HG02678 (cell line): ENCODE measurements at regions not wholly inside any gene's neighbourhood (a gene's known extent, or its start where the extent isn't known, plus 50 kb on each side); places are given as distances from the start of the nearest gene placed in this dataset.

Experiments used
- ATAC-seq: cut with Tn5 transposase; IDR thresholded peaks from one replicate; pipeline ENCODE4 v1.9.1; 2021; ENCODE audit warnings: mild to moderate bottlenecking, moderate library complexity; ENCODE audit not compliant: unreplicated experiment

DNA sequence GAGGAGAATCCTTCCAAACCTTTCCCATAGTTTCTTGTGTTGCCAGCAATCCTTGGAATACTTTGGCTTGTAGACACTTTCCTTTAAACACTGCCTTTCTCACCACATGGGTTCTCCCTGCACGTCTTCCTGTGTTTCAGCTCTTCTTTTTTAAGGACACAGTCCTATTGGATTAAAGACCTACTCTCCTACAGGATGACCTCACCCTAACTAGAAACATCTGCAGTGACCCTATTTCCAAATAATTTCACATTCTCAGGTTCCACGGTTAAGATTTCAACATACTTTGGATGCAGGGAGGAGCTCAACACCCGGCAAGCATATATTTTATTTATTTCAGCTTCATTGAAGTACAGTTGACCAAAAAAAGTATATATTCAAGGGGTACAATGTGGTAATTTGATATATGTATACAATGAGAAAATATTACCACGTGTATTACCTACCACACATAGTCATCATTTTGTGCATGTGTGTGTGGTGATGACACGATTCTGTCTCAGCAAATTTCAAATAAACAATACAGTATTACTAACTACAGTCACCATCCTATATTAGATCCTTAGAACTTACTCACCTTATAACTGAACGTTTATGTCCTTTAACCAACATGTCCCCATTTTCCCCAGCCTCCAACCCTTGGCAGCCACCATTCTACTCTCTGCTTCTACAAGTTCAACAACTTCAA, 745.0 kb downstream of the CBLN2 start:
- ATAC-seq, result no peak

DNA sequence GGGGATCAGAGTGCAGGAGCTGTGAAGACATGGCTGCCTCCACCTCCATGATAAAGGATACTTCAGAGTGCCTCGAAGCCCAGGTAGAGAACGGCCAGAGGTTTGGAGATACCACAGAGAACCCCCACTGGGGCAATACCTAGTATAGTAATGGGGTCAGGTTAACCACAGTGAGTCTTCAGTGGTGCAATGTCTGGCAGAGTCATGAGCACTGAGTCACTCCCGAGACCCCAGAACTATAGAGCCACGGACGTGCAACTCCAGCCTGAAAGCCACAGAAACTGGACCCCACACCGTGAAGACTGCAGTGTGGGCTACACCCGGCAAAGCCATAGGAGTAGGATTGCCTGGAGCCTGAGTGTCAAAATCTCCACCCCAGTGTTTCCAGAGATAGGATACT, 746.6 kb downstream of the CBLN2 start:
- ATAC-seq, result no peak

DNA sequence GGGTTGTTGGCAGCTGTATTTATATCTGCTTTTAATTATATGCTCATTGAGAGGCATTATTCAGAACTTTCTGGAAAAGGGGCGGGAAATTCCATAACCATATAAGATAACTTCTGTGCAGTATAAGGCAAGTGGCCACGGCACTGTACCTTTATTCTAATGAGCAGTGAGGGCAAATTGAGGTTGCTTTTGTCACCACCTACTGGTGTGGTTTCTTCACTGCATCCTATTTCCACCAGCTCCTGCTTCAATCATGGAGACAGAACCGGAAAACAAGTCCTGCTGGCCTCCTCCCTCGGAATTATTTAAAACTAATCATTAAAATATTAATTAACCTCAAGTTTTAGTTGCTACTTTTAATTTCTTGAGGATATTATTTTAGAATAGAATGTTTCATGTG, 759.4 kb downstream of the CBLN2 start:
- ATAC-seq, result no peak

DNA sequence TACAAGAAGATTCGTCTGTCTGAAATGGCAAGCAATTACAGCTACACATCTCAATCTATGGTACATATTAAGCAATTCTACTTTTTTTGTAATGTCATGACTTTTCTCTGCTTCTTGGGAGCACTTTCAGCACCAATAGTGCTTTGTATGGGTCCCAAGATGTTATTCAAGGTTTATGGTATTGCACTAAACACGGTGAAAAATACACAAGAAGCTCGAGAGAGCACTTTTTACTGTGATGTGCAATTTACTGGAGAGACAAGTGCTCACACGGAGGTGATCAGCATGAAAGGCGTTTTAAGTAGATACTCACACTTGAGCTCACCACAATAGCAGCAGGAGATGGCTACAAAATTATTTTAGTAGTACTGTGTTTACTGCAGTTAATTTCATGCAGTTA, 783.6 kb downstream of the CBLN2 start:
- ATAC-seq, result no peak

DNA sequence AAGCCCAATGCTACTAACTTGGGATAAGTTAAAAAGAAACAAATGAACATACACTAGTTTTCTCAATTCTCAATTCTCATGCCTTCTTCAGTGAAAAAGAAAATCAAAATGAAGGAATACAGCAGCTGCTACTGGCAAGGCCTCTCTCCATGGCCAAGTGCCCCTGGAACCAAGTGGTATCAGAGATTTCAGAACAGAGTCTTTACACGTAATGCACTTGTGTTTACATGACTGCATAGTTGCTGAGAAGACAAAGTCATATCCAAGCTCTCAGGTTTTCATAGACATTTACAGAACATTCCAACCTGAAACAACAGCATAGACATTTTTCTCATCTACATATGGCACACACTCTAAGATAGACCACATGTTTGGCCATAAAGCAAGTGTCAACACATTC, 789.9 kb downstream of the CBLN2 start:
- no peak for ATAC-seq

DNA sequence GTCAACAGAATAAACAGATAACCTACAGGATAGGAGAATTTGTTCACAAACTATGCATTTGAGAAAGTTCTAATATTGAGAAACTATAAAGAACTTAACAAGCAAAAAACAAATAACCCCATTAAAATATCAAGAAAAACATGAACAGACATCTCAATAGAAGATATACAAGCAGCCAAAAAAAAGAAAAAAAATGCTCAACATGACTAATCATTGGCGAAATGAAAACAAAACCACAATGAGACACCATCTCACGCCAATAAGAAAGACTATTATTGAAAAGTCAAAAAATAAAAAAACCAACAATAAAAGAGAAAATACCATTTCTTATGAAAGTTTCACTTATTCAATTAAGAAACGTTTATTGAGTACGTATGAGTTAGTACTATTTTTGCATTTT, 800.5 kb downstream of the CBLN2 start:
- no peak for ATAC-seq

DNA sequence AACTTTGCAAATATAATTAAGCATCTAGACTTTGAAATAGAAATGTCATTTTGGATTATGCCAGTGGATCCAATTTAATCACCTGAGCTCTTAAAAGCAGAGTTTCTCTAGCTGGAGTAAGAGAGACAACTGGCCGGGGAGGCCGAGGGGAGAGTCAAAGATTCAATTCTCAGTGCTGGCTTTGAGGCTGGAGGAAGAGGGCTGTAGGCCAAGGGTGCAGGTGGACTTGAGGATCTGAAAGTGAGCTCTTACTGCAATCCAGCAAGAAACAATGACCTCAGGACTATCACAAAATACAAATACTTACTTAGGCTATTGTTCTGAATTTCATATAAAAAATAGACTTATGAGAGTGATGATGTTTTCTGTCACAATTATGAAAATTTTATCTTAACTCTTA, 814.5 kb downstream of the CBLN2 start:
- no peak for ATAC-seq

DNA sequence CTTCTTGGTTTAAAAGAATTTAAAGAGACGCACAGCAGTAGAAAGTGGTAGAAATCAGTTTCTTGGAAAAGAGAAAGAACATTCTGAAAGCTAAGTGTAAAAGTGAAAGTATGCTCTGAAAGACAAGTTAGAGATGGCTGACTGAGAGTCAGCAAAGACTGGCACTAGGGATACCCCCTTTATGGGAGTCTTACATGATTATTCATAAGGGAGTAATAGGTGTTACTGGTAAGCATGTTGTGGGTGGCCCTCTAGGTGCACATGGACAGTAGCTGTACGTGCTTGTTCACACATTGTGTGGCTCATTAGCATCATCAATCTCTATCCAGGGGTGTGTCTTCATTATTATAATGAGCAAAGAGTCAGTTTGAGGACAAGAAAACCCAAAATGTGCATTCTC, 816.2 kb downstream of the CBLN2 start:
- no peak for ATAC-seq

DNA sequence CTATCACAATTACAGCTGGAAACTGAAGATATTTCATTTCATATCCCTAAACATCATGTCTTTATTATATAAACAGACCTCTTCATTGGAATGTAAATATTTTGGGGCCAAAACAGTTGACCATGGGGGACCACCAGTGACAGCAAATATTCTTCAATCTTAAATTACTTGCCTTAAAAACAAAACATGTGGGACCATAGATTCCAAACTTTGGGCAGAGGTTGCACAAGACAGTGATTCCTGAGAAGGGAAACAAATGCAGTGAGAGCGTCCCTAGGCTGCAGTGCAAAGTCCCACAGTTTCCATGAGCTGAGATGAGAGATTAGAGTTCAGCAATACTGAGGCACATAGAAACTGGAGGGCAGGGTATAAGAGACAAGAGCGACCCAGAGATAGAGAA, 818.9 kb downstream of the CBLN2 start:
- ATAC-seq, result no peak

DNA sequence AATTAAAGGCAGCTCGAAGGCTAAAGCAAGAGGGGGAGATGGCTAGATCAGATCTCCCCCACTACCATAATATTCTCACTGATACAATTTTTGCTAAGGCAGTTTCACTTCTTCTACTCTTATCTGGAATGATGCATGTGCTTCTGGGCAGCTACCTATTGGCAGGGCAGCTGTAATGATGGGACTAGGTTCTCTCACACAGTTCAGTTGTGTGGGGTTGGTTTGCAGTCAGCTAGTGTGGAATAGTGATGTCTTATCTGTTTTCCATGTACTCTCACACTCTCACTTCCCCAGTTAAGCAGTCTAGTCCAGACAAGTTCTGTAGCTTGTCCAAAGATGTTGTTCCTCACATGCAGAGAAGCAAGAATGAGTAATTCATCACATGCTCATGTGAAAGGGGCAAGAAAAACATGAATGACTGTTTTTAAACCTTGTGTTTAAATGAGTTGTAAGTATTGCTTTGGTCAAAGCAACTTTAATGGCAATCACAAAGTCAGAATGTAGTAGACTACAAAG, 836.1 kb downstream of the CBLN2 start:
- no peak for ATAC-seq

DNA sequence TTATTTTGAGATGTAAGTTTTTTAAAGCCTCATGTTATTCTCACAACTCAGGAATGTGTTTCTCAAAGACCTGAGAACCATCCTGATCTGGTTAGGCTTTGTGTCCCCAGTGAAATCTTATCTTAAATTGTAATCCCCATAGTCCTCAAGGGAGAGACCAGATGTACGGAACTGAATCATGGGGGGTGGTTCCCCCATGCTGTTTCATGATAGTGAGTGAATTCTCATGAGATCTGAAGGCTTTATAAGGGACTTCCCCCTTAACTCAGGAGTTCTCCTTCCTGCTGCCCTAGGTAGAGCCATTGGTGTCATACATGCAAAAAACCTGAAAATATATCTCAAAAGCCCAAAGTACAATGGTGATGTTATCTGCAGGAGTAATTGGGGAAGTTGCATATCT, 836.7 kb downstream of the CBLN2 start:
- no peak for ATAC-seq

DNA sequence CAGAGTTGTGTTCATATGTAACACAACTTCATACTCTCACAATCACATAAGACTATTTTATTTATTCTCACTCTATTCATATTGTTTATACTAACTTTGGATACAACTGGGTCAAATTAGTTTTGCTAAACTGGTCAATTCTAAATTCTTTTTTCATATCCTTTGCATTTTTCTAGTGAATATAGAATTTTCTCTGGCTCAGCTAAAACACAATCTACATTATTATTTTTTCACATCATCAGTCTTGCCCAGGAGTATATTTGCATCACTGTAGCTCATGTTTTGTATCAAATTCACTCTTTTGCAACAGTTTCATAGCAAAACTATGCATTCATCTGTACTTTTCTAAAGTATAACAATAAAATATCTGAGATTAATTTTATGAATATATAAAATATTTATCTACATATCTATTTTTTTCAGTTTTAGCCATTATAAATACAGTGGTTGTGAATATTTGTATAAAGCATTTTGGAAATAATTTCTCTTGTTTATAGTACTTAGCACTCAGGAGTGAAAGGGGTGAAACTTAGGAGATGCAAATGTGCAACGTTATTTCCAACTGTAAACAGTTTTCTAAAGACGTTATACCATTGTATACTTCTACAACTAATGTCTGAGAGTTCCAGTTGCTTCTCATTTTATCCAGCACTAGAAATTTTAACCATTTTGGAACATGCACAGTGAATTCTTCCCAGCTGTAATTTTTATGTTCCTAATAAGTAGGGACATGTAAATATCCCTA, 854.6 kb downstream of the CBLN2 start:
- ATAC-seq, result no peak

DNA sequence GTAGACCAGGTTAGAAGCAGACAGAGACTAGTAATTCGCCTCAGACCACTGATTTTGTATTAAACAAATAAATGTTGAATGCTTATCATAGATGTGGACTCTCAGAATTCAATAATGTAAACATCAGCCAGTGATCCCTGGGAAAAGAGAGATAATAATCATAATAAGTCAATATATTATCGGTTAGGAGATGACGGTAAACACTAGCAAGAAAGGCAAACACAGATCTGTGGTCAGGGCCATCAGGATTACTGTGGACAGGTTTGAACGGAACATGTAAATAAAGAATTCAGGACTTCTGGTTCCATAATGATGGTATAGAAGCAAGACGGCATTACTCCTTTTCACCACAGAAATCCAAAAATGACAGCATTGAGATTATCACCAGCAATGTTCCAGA, 861.6 kb downstream of the CBLN2 start:
- no peak for ATAC-seq

DNA sequence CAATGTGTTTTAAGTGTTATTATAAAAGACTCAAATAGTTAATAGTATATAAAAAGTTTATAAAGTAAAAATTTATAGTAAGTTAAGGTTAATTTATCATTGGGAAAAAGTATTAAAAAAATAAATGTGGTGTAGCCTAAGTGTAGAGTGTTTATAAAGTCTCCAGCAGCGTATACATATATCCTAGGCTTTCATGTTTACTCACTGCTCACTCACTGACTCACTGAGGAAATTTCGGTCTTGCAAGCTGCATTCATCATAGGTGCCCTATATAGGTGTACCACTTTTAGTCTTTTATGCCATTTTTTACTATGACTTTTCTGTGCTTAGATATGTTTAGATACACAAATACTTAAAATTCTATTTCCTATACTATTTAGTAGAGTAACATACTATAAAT, 866.0 kb downstream of the CBLN2 start:
- ATAC-seq, result no peak

DNA sequence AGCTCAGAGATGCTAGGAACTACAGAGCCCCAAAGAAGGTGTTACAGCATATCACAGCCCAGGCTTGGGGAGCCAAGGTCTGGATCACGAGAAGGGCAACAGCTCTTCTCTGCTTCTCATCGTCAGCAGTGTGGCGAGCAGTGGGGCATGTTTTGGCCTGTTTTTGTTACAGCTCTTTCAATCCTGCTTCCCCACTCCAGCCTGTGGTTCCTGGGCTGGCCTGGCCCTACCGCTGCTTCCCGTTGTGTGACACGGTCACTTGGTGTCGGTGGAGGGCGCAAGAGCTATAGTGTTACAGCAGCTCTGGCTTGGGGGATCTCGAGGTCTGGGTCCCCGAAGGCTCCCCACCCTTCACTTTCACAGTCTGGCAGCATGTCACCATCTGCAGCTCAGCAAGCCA, 870.2 kb downstream of the CBLN2 start:
- no peak for ATAC-seq

DNA sequence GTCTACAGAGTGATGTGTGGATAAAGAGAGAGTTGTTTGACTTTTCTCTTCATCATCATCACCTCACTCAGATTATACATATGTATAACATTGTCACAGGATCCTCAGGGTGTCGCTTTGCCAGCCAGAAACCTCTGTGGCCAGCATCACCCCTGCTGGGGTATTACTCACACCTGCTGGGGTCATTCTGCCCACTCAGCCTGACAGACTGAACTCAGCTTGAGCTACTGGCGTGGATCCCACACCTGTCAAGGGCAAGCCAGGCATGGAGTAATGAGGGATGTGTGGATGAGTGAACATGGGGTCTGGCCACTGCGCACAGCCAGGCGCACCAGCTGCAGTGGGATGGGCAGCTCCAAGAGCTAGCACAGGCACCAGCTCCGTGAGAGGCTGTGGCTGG, 870.6 kb downstream of the CBLN2 start:
- no peak for ATAC-seq

DNA sequence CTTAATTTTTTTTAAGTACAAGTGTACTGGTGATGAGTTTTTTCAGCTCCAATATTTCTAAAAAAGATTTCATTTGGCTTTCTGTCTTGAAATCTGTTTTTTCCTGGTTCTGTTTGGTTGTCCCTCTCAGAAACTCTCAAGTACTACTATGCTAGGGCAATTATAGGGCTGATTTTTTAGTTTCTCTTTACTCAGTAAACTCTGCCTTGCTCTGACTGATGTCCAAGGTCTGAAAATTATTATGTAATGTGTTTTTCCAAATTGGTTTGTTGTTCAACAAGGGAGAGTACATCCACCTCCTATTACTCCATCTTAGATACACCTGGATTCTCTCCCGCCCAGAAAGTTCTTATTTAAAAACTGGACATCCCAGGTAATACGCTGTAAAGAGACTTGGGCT, 877.7 kb downstream of the CBLN2 start:
- ATAC-seq, result no peak

DNA sequence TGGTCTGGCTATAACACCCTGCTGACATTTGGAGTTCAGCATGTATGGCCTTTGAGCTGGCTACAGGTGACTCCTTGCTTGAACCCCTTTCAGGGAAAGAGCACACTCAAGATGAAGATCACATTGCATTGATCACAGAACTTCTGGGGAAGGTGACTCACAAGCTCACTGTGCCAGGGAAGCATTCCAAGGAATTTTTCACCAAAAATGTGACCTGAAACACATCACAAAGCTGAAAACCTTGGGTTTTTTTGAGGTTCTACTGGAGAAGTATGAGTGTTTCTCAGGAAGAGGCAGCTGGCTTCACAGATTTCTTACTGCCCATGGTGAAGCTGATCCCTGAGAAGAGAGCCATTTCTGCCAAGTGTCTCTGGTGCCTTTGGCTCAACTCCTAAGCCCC, 879.0 kb downstream of the CBLN2 start:
- no peak for ATAC-seq

DNA sequence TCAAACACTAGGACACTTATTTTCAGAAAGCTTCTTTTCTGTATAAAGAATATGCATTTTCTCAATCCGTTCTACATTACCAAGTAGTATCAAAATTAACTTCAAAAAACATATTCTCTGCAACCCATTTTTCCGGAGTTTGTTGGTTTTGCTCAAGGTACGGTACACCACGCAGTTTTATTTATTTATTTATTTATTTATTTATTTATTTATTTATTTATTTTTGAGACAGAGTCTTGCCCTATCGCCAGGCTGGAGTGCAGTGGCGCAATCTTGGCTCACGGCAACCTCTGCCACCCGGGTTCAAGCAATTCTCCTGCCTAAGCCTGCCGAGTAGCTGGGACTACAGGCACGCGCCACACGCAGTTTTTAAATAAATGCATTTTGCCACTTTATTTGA, 900.3 kb downstream of the CBLN2 start:
- ATAC-seq, result no peak

DNA sequence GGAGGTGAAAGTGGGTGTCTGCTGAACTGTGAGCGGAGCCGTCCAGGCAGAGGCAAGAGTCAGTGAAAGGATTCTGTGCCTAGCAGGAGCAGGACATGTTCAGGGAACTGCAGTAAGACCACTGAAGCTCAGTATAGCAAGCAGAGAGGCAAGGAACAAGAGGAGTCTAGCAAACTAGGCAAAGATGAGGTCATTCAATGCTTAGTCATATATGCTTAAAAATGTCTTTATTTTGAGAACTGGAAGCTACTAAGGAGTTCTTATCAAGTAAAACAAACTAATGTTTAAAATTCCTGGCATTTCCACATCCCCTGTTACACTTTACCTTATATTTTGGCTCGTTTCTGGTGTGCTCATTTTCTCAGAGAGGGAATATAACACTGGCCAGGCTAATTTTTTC, 913.4 kb downstream of the CBLN2 start:
- no peak for ATAC-seq

DNA sequence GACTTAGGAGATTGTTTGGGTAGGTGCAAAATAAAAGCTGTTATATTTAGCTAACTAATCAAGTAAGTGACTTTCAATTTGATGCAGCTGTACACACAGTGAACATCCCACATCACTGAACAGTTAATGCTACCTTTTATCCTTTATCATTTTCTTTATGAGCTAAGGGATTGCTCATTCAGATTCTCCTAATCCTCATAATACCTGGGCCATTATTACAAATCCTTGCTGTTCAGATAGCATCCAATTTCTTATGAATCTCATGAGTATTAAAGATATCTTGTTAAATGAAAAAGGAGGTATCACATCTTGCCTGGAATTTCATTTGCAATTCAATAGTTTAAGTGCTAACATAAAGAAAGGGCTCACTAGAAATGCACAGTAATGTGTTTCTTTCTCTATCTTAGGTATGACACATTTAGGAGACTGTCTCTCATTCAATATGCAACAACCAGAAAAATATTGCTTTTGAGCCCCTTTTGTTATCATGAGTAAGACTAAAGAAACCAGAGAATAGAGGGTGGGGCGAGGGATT, 918.5 kb downstream of the CBLN2 start:
- ATAC-seq, result no peak

DNA sequence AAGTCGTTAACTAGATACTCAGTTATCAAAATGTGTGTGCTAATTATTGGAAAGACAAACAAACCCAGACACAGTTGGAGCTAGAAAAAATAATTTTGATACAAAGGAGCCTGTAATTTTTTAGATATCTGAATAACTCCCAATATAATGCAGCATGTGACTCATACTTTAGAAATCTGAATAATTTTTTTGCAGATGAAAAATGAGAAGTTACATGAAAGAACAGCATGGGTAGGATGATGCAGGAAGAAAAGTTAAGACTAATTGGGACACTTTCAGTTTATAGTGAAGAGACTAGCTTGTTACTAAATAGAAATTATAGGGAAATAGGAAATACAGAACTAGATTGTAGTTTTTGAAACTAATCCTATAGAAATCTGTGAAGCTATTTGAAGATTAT, 945.8 kb downstream of the CBLN2 start:
- ATAC-seq, result no peak
